ENCODE measurements at regions not wholly inside any gene's neighbourhood (a gene's known extent, or its start where the extent isn't known, plus 50 kb on each side); places are given as distances from the start of the nearest gene placed in this dataset.

GRCh38 chr15:81922143-81922542 lies 123.7 kb downstream of the MEX3B start:
- H3K27me3 Mint-ChIP-seq (ENCODE audit: low read depth), result no peaks in the 10 kb centered on the region; the same call in 1 of the 2 replicates
- H2BK20ac ChIP-seq (ENCODE audit: low read depth, low read length, poor library complexity, severe bottlenecking), result no peak overlapping the region
- no peaks in the 10 kb centered on the region for H3K23me2 ChIP-seq (ENCODE audit: insufficient read length, low read depth, low read length, poor library complexity, severe bottlenecking)
- H2AFZ ChIP-seq (ENCODE audit: low read length), result no peak overlapping the region
- no peak overlapping the region for H3K4me3 Mint-ChIP-seq
- peaks cover 40 to 41% of the 10 kb centered on the region in 2 experiments for H3K9me3 Mint-ChIP-seq
- no peak overlapping the region for H3K4me2 ChIP-seq (ENCODE audit: insufficient read depth, insufficient read length, low read length)
- H2BK12ac ChIP-seq (ENCODE audit: insufficient read length, low read depth, low read length), result no peak overlapping the region
- H3K9ac ChIP-seq (ENCODE audit: extremely low read depth, insufficient read length, low read length), result no peak overlapping the region
- no peak overlapping the region for H3K4ac ChIP-seq (ENCODE audit: low read depth, low read length)
- no peak overlapping the region for H3K14ac ChIP-seq (ENCODE audit: insufficient read depth, low read length)
- no peaks in the 10 kb centered on the region for H3K4me1 Mint-ChIP-seq
- no peaks in the 10 kb centered on the region for H3K4me1 ChIP-seq (ENCODE audit: insufficient read depth, low read length)
- no peaks in the 10 kb centered on the region for H4K20me1 ChIP-seq (ENCODE audit: control insufficient read depth, insufficient read depth, insufficient read length)
- H4K91ac ChIP-seq (ENCODE audit: insufficient read length, low read depth, low read length), result no peak overlapping the region
- no peak overlapping the region for H2AK5ac ChIP-seq (ENCODE audit: insufficient read length, low read length)
- H3K79me1 ChIP-seq (ENCODE audit: insufficient read depth, low read depth, low read length, poor library complexity, severe bottlenecking), result no peaks in the 10 kb centered on the region
- no peak overlapping the region for H3K27ac Mint-ChIP-seq
- no peak for TF ChIP-seq CTCF (conservative IDR thresholded peaks at IDR 0.05)
- no peak overlapping the region for H3K27ac ChIP-seq (ENCODE audit: insufficient read length, low read depth, low read length)
- no peak overlapping the region for H3K18ac ChIP-seq (ENCODE audit: insufficient read length, low read depth, low read length)
- no peak overlapping the region for H4K8ac ChIP-seq (replicated peaks; ENCODE audit: insufficient read length, low read depth, low read length)
- H2BK5ac ChIP-seq (ENCODE audit: insufficient read length, low read length), result no peak overlapping the region
- peaks cover 27 to 42% (median 41%) of the 10 kb centered on the region in 3 experiments for H3K36me3 Mint-ChIP-seq (ENCODE audit: insufficient read depth in 1 of 3, low read depth in 3 of 3)
- no peak overlapping the region for H3K23ac ChIP-seq (ENCODE audit: insufficient read length, low read depth, low read length)
- no peak overlapping the region for H4K5ac ChIP-seq (ENCODE audit: insufficient read length, low read depth, low read length)
- H3K56ac ChIP-seq (ENCODE audit: insufficient read length, low read depth, low read length), result no peak overlapping the region
- H3K79me2 ChIP-seq (ENCODE audit: insufficient read depth, low read length), result no peaks in the 10 kb centered on the region
- no peak overlapping the region for H2BK120ac ChIP-seq (ENCODE audit: low read depth, low read length, poor library complexity, severe bottlenecking)
- no peaks in the 10 kb centered on the region for H3K27me3 ChIP-seq (ENCODE audit: insufficient read depth, low read length)
- DNase-seq, result no peak
- H2BK15ac ChIP-seq (ENCODE audit: low read depth, low read length), result no peak overlapping the region
- peaks cover 15% of the 10 kb centered on the region for H3K9me3 ChIP-seq (ENCODE audit: control insufficient read depth, low read depth, low read length)
- no peak overlapping the region for H3T11ph ChIP-seq (ENCODE audit: low read length)

Data from H9 (cell line).